Smooth muscle cell (in vitro differentiated cells): ENCODE measurements at regions not wholly inside any gene's neighbourhood (a gene's known extent, or its start where the extent isn't known, plus 50 kb on each side); places are given as distances from the start of the nearest gene placed in this dataset.

Experiments used
- DNase-seq: peaks from one replicate; lab custom pipeline; 2025; ENCODE audit not compliant: unreplicated experiment; lab: John Stamatoyannopoulos, UW
- H2AFZ ChIP-seq: fragments of 200-600 bp; sonication (generic); 2 replicates; pipeline ENCODE4 v1.6.0; 2016; ENCODE audit warnings: antibody characterized with exemption, low read depth, mild to moderate bottlenecking
- H3F3A ChIP-seq: fragments of 200-600 bp; sonication (generic); 2 replicates; pipeline ENCODE4 v1.6.0; 2017; ENCODE audit warnings: antibody characterized with exemption, low read depth
- H3K27ac ChIP-seq: fragments of 200-600 bp; sonication (generic); 2 replicates; pipeline ENCODE4 v1.5.1; 2016; ENCODE audit warnings: low read depth, mild to moderate bottlenecking
- H3K27me3 ChIP-seq: fragments of 200-600 bp; sonication (generic); 2 replicates; pipeline ENCODE4 v1.6.1; 2016; ENCODE audit warnings: low read depth, mild to moderate bottlenecking
- H3K36me3 ChIP-seq: fragments of 200-600 bp; sonication (generic); 2 replicates; pipeline ENCODE4 v1.5.1; 2016; ENCODE audit warnings: low read depth
- H3K4me1 ChIP-seq: fragments of 200-600 bp; sonication (generic); 2 replicates; pipeline ENCODE4 v1.5.1; 2016; ENCODE audit warnings: low read depth
- H3K4me2 ChIP-seq: fragments of 200-600 bp; sonication (generic); 2 replicates; pipeline ENCODE4 v1.6.0; 2016; ENCODE audit warnings: mild to moderate bottlenecking
- H3K4me3 ChIP-seq: fragments of 200-600 bp; sonication (generic); 2 replicates; pipeline ENCODE4 v1.5.1; 2016; ENCODE audit warnings: mild to moderate bottlenecking
- H3K79me2 ChIP-seq: fragments of 200-600 bp; sonication (generic); 2 replicates; pipeline ENCODE4 v1.6.0; 2016; ENCODE audit warnings: low read depth, mild to moderate bottlenecking
- H3K9ac ChIP-seq: fragments of 200-600 bp; sonication (generic); 2 replicates; pipeline ENCODE4 v1.6.0; 2016; ENCODE audit warnings: low read depth
- H3K9me3 ChIP-seq: fragments of 200-600 bp; sonication (generic); replicated peaks from 2 replicates; pipeline ENCODE4 v1.5.1; 2016; ENCODE audit warnings: low read depth
- H4K20me1 ChIP-seq: fragments of 200-600 bp; sonication (generic); 2 replicates; pipeline ENCODE4 v1.6.0; 2016; ENCODE audit warnings: low read depth
- CTCF ChIP-seq: fragments of 200-600 bp; sonication (generic); IDR thresholded peaks from 2 replicates; pipeline ENCODE4 v1.5.1; 2017; ENCODE audit warnings: borderline replicate concordance, mild to moderate bottlenecking, antibody characterized with exemption; ENCODE audit not compliant: insufficient read depth, poor library complexity, severe bottlenecking
- WGBS: methylation state at CpG from one replicate; pipeline ENCODE4 v1.1.7; 2016; ENCODE audit warnings: low lambda C conversion rate; 5-methylcytosine and 5-hydroxymethylcytosine counted together

- no peaks in the 10 kb centered on the region for H3K79me2 ChIP-seq
- WGBS = 77% methylated on average over 4 of the region's 4 CpGs
- no peaks in the 10 kb centered on the region for H3K9me3 ChIP-seq
- no peaks in the 10 kb centered on the region for H3K27me3 ChIP-seq
- no peaks in the 10 kb centered on the region for H3K36me3 ChIP-seq
- no peak overlapping the region for H3K27ac ChIP-seq
- DNase-seq = no peak
- H3K4me2 ChIP-seq = no peak overlapping the region
- no peak overlapping the region for H3K9ac ChIP-seq
- H2AFZ ChIP-seq = no peak overlapping the region
- no peak for TF ChIP-seq CTCF
- H3F3A ChIP-seq = no peaks in the 10 kb centered on the region
- H4K20me1 ChIP-seq = no peaks in the 10 kb centered on the region
- no peak overlapping the region for H3K4me3 ChIP-seq
- H3K4me1 ChIP-seq = peaks cover under 1% of the 10 kb centered on the region
Observed at GRCh38 chr2:54372361-54372760, 83.8 kb upstream of the SPTBN1 start.

GRCh38 chr2:54373855-54374254, 82.3 kb upstream of the SPTBN1 start:
- H3K4me3 ChIP-seq = no peak overlapping the region
- H2AFZ ChIP-seq = no peak overlapping the region
- H3K27me3 ChIP-seq = no peaks in the 10 kb centered on the region
- H4K20me1 ChIP-seq = no peaks in the 10 kb centered on the region
- no peak overlapping the region for H3K4me2 ChIP-seq
- 96% methylated on average over 3 of the region's 3 CpGs for WGBS
- peaks cover 8% of the 10 kb centered on the region for H3K4me1 ChIP-seq
- no peak for DNase-seq
- H3K9ac ChIP-seq = no peak overlapping the region
- H3F3A ChIP-seq = no peaks in the 10 kb centered on the region
- H3K36me3 ChIP-seq = no peaks in the 10 kb centered on the region
- no peak for TF ChIP-seq CTCF
- no peaks in the 10 kb centered on the region for H3K79me2 ChIP-seq
- no peak overlapping the region for H3K27ac ChIP-seq
- no peaks in the 10 kb centered on the region for H3K9me3 ChIP-seq

GRCh38 chr2:54374591-54375364, 81.3 kb upstream of the SPTBN1 start:
- no peak for DNase-seq
- H3K36me3 ChIP-seq = no peaks in the 10 kb centered on the region
- no peaks in the 10 kb centered on the region for H3K9me3 ChIP-seq
- TF ChIP-seq CTCF = no peak
- 93% methylated on average over 5 of the region's 5 CpGs for WGBS
- H3K4me2 ChIP-seq = no peak overlapping the region
- no peaks in the 10 kb centered on the region for H3K79me2 ChIP-seq
- H3K27ac ChIP-seq = no peak overlapping the region
- H2AFZ ChIP-seq = no peak overlapping the region
- H3K9ac ChIP-seq = no peak overlapping the region
- H3K27me3 ChIP-seq = no peaks in the 10 kb centered on the region
- H4K20me1 ChIP-seq = no peaks in the 10 kb centered on the region
- peaks cover 8% of the 10 kb centered on the region for H3K4me1 ChIP-seq
- no peaks in the 10 kb centered on the region for H3F3A ChIP-seq
- no peak overlapping the region for H3K4me3 ChIP-seq

- DNase-seq = no peak
- Histone ChIP-seq H3K27ac (no peak overlapping the region), H3K4me2 (no peak overlapping the region), H4K20me1 (no peaks in the 10 kb centered on the region), H3K36me3 (no peaks in the 10 kb centered on the region), H3K9ac (no peak overlapping the region), H2AFZ (no peak overlapping the region), H3K9me3 (no peaks in the 10 kb centered on the region), H3K27me3 (no peaks in the 10 kb centered on the region), H3K4me3 (no peak overlapping the region), H3K79me2 (no peaks in the 10 kb centered on the region), H3K4me1 (peaks cover 8% of the 10 kb centered on the region), H3F3A (no peaks in the 10 kb centered on the region)
- TF ChIP-seq CTCF = no peak
- WGBS = 87% methylated on average over 3 of the region's 3 CpGs
Observed at GRCh38 chr2:54377451-54377850, 78.7 kb upstream of the SPTBN1 start.
